Choroid plexus epithelial cell (primary cell): ENCODE measurements at regions not wholly inside any gene's neighbourhood (a gene's known extent, or its start where the extent isn't known, plus 50 kb on each side); places are given as distances from the start of the nearest gene placed in this dataset.
A peak's percentile ranks its signal among the peaks of the same experiment; 100 is the strongest.
"Not testable (repeated sequence)": the region's sequence is repeated elsewhere in the genome, so short reads cannot be mapped to it uniquely, and the experiment has no call there.

Source experiments
- DNase-seq: peaks from one replicate; pipeline ENCODE4 v3.0.0-alpha.2; 2010; ENCODE audit warnings: low read depth
- H3K4me3 ChIP-seq: 2 replicates; pipeline ENCODE4 v1.5.1; 2011; ENCODE audit warnings: low read depth, mild to moderate bottlenecking, control low read depth, low read length, moderate library complexity
- TF ChIP-seq, protein P1 (sequence below): conservative IDR thresholded peaks from 2 replicates; pipeline ENCODE4 v1.5.1; 2011; ENCODE audit warnings: low read depth, mild to moderate bottlenecking, control low read depth, inconsistent platforms, low read length, moderate library complexity

- TF ChIP-seq, protein P1, sequence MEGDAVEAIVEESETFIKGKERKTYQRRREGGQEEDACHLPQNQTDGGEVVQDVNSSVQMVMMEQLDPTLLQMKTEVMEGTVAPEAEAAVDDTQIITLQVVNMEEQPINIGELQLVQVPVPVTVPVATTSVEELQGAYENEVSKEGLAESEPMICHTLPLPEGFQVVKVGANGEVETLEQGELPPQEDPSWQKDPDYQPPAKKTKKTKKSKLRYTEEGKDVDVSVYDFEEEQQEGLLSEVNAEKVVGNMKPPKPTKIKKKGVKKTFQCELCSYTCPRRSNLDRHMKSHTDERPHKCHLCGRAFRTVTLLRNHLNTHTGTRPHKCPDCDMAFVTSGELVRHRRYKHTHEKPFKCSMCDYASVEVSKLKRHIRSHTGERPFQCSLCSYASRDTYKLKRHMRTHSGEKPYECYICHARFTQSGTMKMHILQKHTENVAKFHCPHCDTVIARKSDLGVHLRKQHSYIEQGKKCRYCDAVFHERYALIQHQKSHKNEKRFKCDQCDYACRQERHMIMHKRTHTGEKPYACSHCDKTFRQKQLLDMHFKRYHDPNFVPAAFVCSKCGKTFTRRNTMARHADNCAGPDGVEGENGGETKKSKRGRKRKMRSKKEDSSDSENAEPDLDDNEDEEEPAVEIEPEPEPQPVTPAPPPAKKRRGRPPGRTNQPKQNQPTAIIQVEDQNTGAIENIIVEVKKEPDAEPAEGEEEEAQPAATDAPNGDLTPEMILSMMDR: no peak
- no peak for DNase-seq
- H3K4me3 ChIP-seq: no peak overlapping the region
Observed at GRCh38 chr3:51617597-51617996, 53.5 kb upstream of the TEX264 start.

DNA sequence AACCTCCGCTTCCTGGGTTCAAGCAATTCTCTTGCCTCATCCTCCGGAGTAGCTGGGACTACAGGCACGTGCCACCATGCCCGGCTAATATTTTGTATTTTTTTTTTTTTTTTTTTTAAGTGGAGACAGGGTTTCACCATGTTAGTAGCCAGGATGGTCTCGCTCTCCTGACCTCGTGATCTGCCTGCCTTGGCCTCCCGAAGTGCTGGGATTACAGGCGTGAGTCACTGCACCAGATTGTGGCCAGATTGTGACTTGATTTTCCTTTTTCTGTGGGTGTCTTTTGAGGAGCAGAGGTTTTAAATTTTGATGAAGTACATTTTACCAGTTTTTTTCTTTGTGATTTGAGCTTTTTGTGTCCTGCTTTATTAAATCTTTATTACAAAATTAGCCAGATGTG lies 53.0 kb upstream of the TEX264 start:
- not testable (repeated sequence) for DNase-seq

GRCh38 chr3:51618496-51618895 lies 52.6 kb upstream of the TEX264 start:
- H3K4me3 ChIP-seq: no peak overlapping the region
- TF ChIP-seq, protein P1: no peak
- DNase-seq: no peak

More for the DNA sequence above, 53.0 kb upstream of the TEX264 start:
- not testable (repeated sequence) for H3K4me3 ChIP-seq

DNA sequence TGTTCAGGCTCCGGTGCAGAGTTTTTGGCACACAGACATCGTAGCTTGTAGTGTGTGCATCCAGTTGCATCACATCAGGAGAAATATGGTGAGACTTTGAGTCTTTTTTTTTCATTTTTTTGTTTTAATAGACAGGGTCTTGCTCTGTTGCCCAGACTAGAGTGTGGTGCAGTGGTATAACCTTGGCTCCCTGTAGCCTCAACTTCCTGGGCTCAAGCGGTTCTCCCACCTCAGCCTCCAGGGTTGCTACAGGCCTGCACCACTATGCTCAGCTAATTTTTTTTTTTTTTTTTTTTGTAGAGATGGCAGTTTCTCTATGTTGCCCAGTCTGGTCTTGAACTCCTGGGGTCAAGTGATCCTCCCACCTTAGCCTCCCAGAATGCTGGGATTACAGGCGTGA lies 51.1 kb upstream of the TEX264 start:
- no peak for DNase-seq
- TF ChIP-seq, protein P1: no peak
- no peak overlapping the region for H3K4me3 ChIP-seq

DNA sequence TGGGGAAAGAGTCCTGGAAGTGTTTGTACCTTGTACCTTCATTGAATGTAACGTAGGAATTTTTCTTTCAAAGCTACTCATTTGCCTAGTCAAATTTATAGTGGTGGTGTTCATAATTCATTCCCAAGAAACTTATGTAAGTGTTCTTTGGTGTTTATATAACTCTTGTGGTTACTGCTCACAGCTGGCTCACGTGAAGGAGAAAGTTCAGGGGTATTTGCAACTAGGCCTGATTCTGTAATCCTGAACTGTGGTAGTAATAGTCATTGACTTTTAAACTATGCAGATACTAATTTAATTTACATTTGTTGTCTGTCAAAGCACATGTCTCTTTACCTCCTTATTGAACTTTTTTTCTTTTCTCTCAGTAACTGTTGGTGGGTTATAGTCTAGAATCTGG lies 50.5 kb upstream of the TEX264 start:
- TF ChIP-seq, protein P1: no peak
- H3K4me3 ChIP-seq: no peak overlapping the region
- peak; percentile 84 for DNase-seq

DNA sequence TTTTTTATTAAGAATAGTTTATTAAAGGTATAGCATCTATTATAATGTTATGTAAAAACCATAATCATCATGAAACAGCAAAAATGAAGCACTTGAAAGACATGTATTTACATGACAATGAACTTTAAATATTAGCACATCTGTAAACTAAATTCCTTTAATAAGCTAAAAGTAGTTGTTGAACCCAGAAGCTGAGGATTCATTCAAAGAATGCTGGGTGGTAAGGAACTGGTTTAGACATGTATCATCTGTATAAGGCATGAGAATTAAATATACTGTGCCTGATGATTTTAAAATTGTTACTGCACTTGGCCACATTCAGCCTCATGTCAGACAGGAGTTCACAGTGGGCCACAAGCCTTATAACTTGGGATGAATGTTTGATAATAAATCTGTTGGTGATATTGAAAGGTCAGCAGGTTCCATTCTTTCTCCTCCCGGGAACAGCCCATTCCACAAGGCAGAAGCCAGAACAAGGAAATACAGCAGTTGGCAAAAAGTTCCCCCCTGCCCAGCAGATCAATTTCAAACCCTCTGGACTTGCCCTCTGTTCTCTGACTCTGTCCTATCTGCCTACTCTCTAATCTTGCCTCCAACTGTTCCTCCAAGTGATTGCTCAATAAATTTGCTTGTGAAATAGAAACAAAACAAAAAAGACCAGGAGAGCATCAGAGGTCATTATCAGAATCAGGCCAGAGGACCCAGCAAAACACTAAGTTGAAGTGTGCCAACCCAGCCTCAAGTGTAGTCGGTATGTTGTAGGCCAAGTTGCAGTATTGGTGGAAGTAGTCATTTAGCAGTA lies 49.8 kb upstream of the TEX264 start:
- H3K4me3 ChIP-seq: no peak overlapping the region
- peak; percentile 41 for DNase-seq

More for the DNA sequence above, 49.8 kb upstream of the TEX264 start:
- TF ChIP-seq, protein P1: no peak
